CD14-positive monocyte (primary cell): ENCODE measurements at regions not wholly inside any gene's neighbourhood (a gene's known extent, or its start where the extent isn't known, plus 50 kb on each side); places are given as distances from the start of the nearest gene placed in this dataset.

ENCODE experiments used
- DNase-seq, 3 donors: peaks; one replicate each; pipeline ENCODE4 v3.0.0-alpha.2; 2011 to 2022
- H2AFZ ChIP-seq: 2 replicates; pipeline ENCODE4 v1.6.0; 2012; ENCODE audit warnings: mild to moderate bottlenecking, low read depth, low read length, inconsistent platforms; ENCODE audit not compliant: insufficient read depth, poor library complexity, severe bottlenecking
- H3K27ac ChIP-seq, 2 donors: 1 replicate in 1 of 2; 2 replicates in 1 of 2; pipeline ENCODE4 v1.5.1; 2012 to 2013; ENCODE audit warnings: low read length in 2 of 2, control low read depth in 1 of 2, inconsistent platforms in 1 of 2, low read depth in 1 of 2, mild to moderate bottlenecking in 1 of 2
- H3K27me3 ChIP-seq, 2 donors: one replicate each; pipeline versions ENCODE4 v1.6.0 to v1.6.1; 2011 to 2013; ENCODE audit warnings: low read length in 2 of 2; ENCODE audit not compliant: control insufficient read depth in 2 of 2, insufficient read depth in 2 of 2
- H3K36me3 ChIP-seq, 2 donors: replicated peaks in 1 of 2; 1 replicate in 1 of 2; 2 replicates in 1 of 2; pipeline versions ENCODE4 v1.5.1 to v1.6.1; 2012 to 2013; ENCODE audit warnings: low read length in 2 of 2, control low read depth in 1 of 2, inconsistent platforms in 1 of 2, mild to moderate bottlenecking in 1 of 2; ENCODE audit not compliant: insufficient read depth in 2 of 2, control insufficient read depth in 1 of 2
- H3K4me1 ChIP-seq, 2 donors: 1 replicate in 1 of 2; 2 replicates in 1 of 2; pipeline versions ENCODE4 v1.5.1 to v1.6.1; 2012 to 2013; ENCODE audit warnings: low read length in 2 of 2, control low read depth in 1 of 2, inconsistent platforms in 1 of 2, mild to moderate bottlenecking in 1 of 2, moderate library complexity in 1 of 2; ENCODE audit not compliant: insufficient read depth in 2 of 2, control insufficient read depth in 1 of 2
- H3K4me2 ChIP-seq: replicated peaks from 2 replicates; pipeline ENCODE3; 2012; ENCODE audit warnings: low read length, moderate library complexity, mild to moderate bottlenecking; ENCODE audit not compliant: poor library complexity, severe bottlenecking; ENCODE audit errors: extremely low read depth
- H3K4me3 ChIP-seq, 3 experiments: fragments of 200-600 bp in 1 of 3; sonication (generic) in 1 of 3; replicated peaks in 1 of 3; 1 replicate in 2 of 3; 2 replicates in 1 of 3; pipeline ENCODE4 v1.5.1; 2011 to 2013; ENCODE audit warnings: low read length in 3 of 3, mild to moderate bottlenecking in 3 of 3, control low read depth in 2 of 3, low read depth in 2 of 3, inconsistent platforms in 1 of 3, moderate library complexity in 1 of 3
- H3K79me2 ChIP-seq: 2 replicates; pipeline ENCODE4 v1.6.0; 2012; ENCODE audit warnings: mild to moderate bottlenecking, control low read depth, inconsistent platforms, low read length, moderate library complexity; ENCODE audit not compliant: insufficient read depth
- H3K9ac ChIP-seq: 2 replicates; pipeline ENCODE4 v1.6.0; 2017; ENCODE audit warnings: low read length, mild to moderate bottlenecking; ENCODE audit not compliant: insufficient read depth, poor library complexity, severe bottlenecking
- H3K9me3 ChIP-seq, 2 donors: replicated peaks in 1 of 2; 1 replicate in 1 of 2; 2 replicates in 1 of 2; pipeline versions ENCODE4 v1.5.1 to v1.6.1; 2012 to 2013; ENCODE audit warnings: low read length in 2 of 2, control low read depth in 1 of 2; ENCODE audit not compliant: control insufficient read depth in 1 of 2, insufficient read depth in 1 of 2
- H4K20me1 ChIP-seq: 2 replicates; pipeline ENCODE4 v1.6.0; 2012; ENCODE audit warnings: mild to moderate bottlenecking, low read length, control low read depth, moderate library complexity; ENCODE audit not compliant: insufficient read depth
- H3K27ac Mint-ChIP-seq, 7 donors: one replicate each; pipeline ENCODE4 v1.8.0; 2020; ENCODE audit warnings: mild to moderate bottlenecking in 7 of 7, mixed read lengths in 7 of 7, moderate library complexity in 6 of 7, inconsistent platforms in 2 of 7
- H3K27me3 Mint-ChIP-seq, 3 donors: one replicate each; pipeline ENCODE4 v1.8.0; 2021 to 2022; ENCODE audit warnings: low read depth in 3 of 3, mild to moderate bottlenecking in 3 of 3, mixed read lengths in 3 of 3, moderate library complexity in 3 of 3, inconsistent platforms in 1 of 3
- H3K36me3 Mint-ChIP-seq, 2 donors: one replicate each; pipeline ENCODE4 v1.8.0; 2020; ENCODE audit warnings: mixed read lengths in 2 of 2, inconsistent platforms in 1 of 2, mild to moderate bottlenecking in 1 of 2
- H3K4me1 Mint-ChIP-seq: one replicate; pipeline ENCODE4 v1.8.0; 2020; ENCODE audit warnings: mild to moderate bottlenecking, mixed read lengths
- H3K4me3 Mint-ChIP-seq, 2 donors: one replicate each; pipeline ENCODE4 v1.8.0; 2020; ENCODE audit warnings: mild to moderate bottlenecking in 2 of 2, mixed read lengths in 2 of 2, moderate library complexity in 1 of 2
- H3K9me3 Mint-ChIP-seq, 7 donors: one replicate each; pipeline ENCODE4 v1.8.0; 2020 to 2022; ENCODE audit warnings: mixed read lengths in 7 of 7, mild to moderate bottlenecking in 6 of 7, moderate library complexity in 6 of 7, inconsistent platforms in 2 of 7
- CTCF ChIP-seq: fragments of 200-600 bp; IDR thresholded peaks from one replicate; pipeline ENCODE4 v1.8.0; 2022; ENCODE audit warnings: antibody characterized with exemption, mild to moderate bottlenecking
- WGBS: methylation state at CpG from one replicate; pipeline ENCODE4 v1.1.5; 2013; ENCODE audit warnings: missing lambda C conversion rate; ENCODE audit not compliant: insufficient coverage; 5-methylcytosine and 5-hydroxymethylcytosine counted together
- intact Hi-C, 2 donors: fragments of 100-400 bp; cut with micrococcal nuclease; formaldehyde crosslinking; loops; one replicate each; pipeline versions ENCODE4 v1.15.0 to v1.15.1; 2023

- intact Hi-C loops = no loop called here
- no peak overlapping the region for H2AFZ ChIP-seq
- Mint-ChIP-seq H3K27me3 (no peaks in the 10 kb centered on the region), H3K27ac (no peak overlapping the region), H3K4me1 (peaks cover 10% of the 10 kb centered on the region), H3K36me3 (no peaks in the 10 kb centered on the region), H3K4me3 (no peak overlapping the region), H3K9me3 (peaks cover 4 to 17% (median 11%) of the 10 kb centered on the region in 7 donors)
- 94% methylated on average over 18 of the region's 23 CpGs for WGBS
- no peaks in the 10 kb centered on the region for H3K79me2 ChIP-seq
- H3K4me2 ChIP-seq = no peak overlapping the region
- no peaks in the 10 kb centered on the region for H3K27me3 ChIP-seq
- H3K9ac ChIP-seq = no peak overlapping the region
- no peak overlapping the region for H3K27ac ChIP-seq
- peaks cover 0 to 6% of the 10 kb centered on the region in 2 donors for H3K4me1 ChIP-seq
- H4K20me1 ChIP-seq = no peaks in the 10 kb centered on the region
- no peaks in the 10 kb centered on the region for H3K36me3 ChIP-seq
- DNase-seq = no peak
- H3K9me3 ChIP-seq = peaks cover 0 to 16% of the 10 kb centered on the region in 2 donors
- H3K4me3 ChIP-seq = no peak overlapping the region
- no peak for TF ChIP-seq CTCF
Measured at GRCh38 chr5:39665328-39665727, 240.5 kb upstream of the DAB2 start.

- Histone ChIP-seq H3K9me3 (peaks cover 0 to 16% of the 10 kb centered on the region in 2 donors), H3K4me3 (no peak overlapping the region), H3K9ac (no peak overlapping the region), H3K4me1 (peaks cover 0 to 6% of the 10 kb centered on the region in 2 donors), H3K27ac (no peak overlapping the region), H3K27me3 (no peaks in the 10 kb centered on the region), H3K36me3 (no peaks in the 10 kb centered on the region), H3K4me2 (no peak overlapping the region), H4K20me1 (no peaks in the 10 kb centered on the region), H2AFZ (no peak overlapping the region), H3K79me2 (no peaks in the 10 kb centered on the region)
- no peak for TF ChIP-seq CTCF
- Mint-ChIP-seq H3K27ac (no peak overlapping the region), H3K4me1 (peaks cover 11% of the 10 kb centered on the region), H3K4me3 (no peak overlapping the region), H3K9me3 (peaks cover 4 to 17% (median 11%) of the 10 kb centered on the region in 7 donors), H3K36me3 (no peaks in the 10 kb centered on the region), H3K27me3 (peaks cover 0 to 2% (median under 1%) of the 10 kb centered on the region in 3 donors)
- WGBS = no CpG with 5 or more reads among the region's 3 CpGs
- intact Hi-C loops = no loop called here
- no peak for DNase-seq
Measured at GRCh38 chr5:39662945-39663344, 238.2 kb upstream of the DAB2 start.
